PC-9 (cell line): ENCODE measurements at regions not wholly inside any gene's neighbourhood (a gene's known extent, or its start where the extent isn't known, plus 50 kb on each side); places are given as distances from the start of the nearest gene placed in this dataset.
"Not testable (repeated sequence)": the region's sequence is repeated elsewhere in the genome, so short reads cannot be mapped to it uniquely, and the experiment has no call there.

Experiments
- EZH2 ChIP-seq: fragments of 200-600 bp; sonication (generic); IDR thresholded peaks from 2 replicates; pipeline ENCODE4 v1.8.0; 2017; ENCODE audit warnings: antibody characterized with exemption, low read depth
- TF ChIP-seq, protein P1 (sequence below): fragments of 200-600 bp; sonication (generic); conservative IDR thresholded peaks from 2 replicates; pipeline ENCODE4 v1.6.1; 2017; ENCODE audit warnings: mixed run types, antibody characterized with exemption, mild to moderate bottlenecking, moderate library complexity

DNA sequence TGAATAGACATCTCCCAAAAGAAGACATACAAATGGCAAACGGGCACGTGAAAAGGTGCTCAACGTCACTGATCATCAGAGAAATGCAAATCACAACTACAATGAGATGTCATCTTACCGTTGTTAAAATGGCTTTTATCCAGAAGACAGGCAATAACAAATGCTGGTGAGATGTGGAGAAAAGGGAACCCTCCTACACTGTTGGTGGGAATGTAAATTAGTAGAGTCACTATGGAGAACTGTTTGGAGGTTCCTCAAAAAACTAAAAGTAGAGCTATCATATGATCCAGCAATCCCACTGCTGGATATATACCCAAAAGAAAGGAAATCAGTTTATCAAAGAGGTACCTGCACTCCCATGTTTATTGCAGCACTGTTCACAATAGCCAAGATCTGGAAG, 193.1 kb upstream of the ARID1B start:
- TF ChIP-seq, protein P1, sequence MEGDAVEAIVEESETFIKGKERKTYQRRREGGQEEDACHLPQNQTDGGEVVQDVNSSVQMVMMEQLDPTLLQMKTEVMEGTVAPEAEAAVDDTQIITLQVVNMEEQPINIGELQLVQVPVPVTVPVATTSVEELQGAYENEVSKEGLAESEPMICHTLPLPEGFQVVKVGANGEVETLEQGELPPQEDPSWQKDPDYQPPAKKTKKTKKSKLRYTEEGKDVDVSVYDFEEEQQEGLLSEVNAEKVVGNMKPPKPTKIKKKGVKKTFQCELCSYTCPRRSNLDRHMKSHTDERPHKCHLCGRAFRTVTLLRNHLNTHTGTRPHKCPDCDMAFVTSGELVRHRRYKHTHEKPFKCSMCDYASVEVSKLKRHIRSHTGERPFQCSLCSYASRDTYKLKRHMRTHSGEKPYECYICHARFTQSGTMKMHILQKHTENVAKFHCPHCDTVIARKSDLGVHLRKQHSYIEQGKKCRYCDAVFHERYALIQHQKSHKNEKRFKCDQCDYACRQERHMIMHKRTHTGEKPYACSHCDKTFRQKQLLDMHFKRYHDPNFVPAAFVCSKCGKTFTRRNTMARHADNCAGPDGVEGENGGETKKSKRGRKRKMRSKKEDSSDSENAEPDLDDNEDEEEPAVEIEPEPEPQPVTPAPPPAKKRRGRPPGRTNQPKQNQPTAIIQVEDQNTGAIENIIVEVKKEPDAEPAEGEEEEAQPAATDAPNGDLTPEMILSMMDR, result not testable (repeated sequence)
- not testable (repeated sequence) for TF ChIP-seq EZH2
